ENCODE measurements at regions not wholly inside any gene's neighbourhood (a gene's known extent, or its start where the extent isn't known, plus 50 kb on each side); places are given as distances from the start of the nearest gene placed in this dataset.
A peak's percentile ranks its signal among the peaks of the same experiment; 100 is the strongest.
"Not testable (repeated sequence)": the region's sequence is repeated elsewhere in the genome, so short reads cannot be mapped to it uniquely, and the experiment has no call there.

DNA sequence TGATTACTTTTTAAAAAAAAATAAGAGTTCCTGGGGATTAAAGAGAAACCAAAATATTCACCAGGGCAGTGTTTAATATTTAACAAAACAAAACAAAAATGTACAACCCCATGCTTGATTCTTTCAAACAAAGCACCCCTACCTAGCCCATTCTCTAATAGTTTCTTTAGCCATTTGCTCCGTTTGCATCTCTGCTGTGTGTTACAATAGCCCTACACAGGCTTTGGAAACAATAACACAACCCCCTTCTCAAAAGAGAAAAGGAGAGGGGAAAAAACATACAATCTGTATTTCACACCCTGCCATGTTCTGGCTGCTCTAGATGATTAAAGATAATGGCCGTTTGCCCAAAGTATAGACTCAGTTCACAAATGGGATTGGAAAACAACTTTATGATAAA, 302.9 kb downstream of the CPS1 start:
- Histone ChIP-seq H3K4me3 (no peak overlapping the region), H3K27me3 (no peaks in the 10 kb centered on the region), H3K4me2 (no peak overlapping the region), H3K27ac (no peak overlapping the region), H3K9me3 (no peaks in the 10 kb centered on the region), H3K9ac (no peak overlapping the region), H4K20me1 (no peaks in the 10 kb centered on the region), H3K36me3 (no peaks in the 10 kb centered on the region), H3K4me1 (no peaks in the 10 kb centered on the region)
- no peak for TF ChIP-seq Cebpa-rat (IDR thresholded peaks at IDR 0.05)

DNA sequence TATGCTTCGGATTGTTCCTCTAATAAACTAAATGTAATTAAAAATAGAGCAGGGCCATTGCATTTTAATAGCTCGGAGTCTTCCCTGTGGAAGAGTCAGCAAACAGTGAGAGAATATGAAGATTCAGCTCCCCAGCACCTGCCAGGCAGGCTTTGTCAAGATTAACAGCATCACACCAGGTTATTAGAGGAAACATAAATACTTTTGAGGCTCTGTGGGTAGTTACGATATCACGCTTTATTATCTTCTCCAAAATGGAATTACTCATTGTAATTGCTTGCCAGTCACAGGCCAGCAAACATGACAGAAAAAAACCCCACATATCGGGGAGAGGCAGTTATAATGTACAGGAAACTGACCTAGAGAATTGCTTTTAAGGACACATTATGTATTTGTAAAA, 303.9 kb downstream of the CPS1 start:
- H3K4me3 ChIP-seq: no peak overlapping the region

GRCh38 chr2:210861038-210861665, 304.8 kb downstream of the CPS1 start:
- Histone ChIP-seq H3K4me2 (no peak overlapping the region), H3K9me3 (no peaks in the 10 kb centered on the region), H3K36me3 (no peaks in the 10 kb centered on the region), H3K4me3 (no peak overlapping the region), H3K27ac (no peak overlapping the region), H3K27me3 (no peaks in the 10 kb centered on the region), H4K20me1 (no peaks in the 10 kb centered on the region), H3K9ac (no peak overlapping the region), H3K4me1 (no peaks in the 10 kb centered on the region)
- no peak for TF ChIP-seq Cebpa-rat (IDR thresholded peaks at IDR 0.05)

More for the DNA sequence above, 303.9 kb downstream of the CPS1 start:
- no peak overlapping the region for H3K27ac ChIP-seq
- H3K9me3 ChIP-seq: no peaks in the 10 kb centered on the region
- no peaks in the 10 kb centered on the region for H4K20me1 ChIP-seq
- no peaks in the 10 kb centered on the region for H3K4me1 ChIP-seq
- H3K27me3 ChIP-seq: no peaks in the 10 kb centered on the region
- no peak overlapping the region for H3K9ac ChIP-seq
- H3K36me3 ChIP-seq: no peaks in the 10 kb centered on the region
- H3K4me2 ChIP-seq: no peak overlapping the region
- TF ChIP-seq Cebpa-rat (IDR thresholded peaks at IDR 0.05): no peak

- TF ChIP-seq Cebpa-rat (IDR thresholded peaks at IDR 0.05): no peak
- H3K27me3 ChIP-seq: no peaks in the 10 kb centered on the region
- H3K36me3 ChIP-seq: no peaks in the 10 kb centered on the region
- no peaks in the 10 kb centered on the region for H3K4me1 ChIP-seq
- H3K9me3 ChIP-seq: no peaks in the 10 kb centered on the region
- no peak overlapping the region for H3K27ac ChIP-seq
- no peaks in the 10 kb centered on the region for H4K20me1 ChIP-seq
- no peak overlapping the region for H3K9ac ChIP-seq
- H3K4me3 ChIP-seq: no peak overlapping the region
- H3K4me2 ChIP-seq: no peak overlapping the region
Observed at GRCh38 chr2:210862283-210863065, 306.1 kb downstream of the CPS1 start.

DNA sequence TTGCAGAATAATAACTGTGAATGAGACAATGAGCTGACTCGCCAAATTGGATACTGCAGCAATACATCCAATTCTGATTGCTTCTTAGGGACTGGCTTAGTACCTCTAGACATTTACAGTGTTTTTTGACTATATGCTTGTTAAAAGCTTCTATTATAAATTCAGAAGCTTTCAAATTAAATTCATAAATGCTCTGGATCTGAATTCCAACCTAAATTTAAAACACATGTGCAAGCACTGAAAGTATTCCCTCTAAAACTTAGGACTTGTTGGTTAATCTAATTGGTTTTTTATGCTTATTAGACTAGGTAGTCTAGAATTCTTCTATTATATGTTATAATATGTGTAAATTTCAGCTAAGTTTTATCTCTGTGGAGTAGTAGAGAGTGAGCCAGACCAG, 306.9 kb downstream of the CPS1 start:
- no peak for TF ChIP-seq Cebpa-rat (IDR thresholded peaks at IDR 0.05)
- H3K9ac ChIP-seq: no peak overlapping the region
- no peak overlapping the region for H3K4me3 ChIP-seq
- H3K4me2 ChIP-seq: no peak overlapping the region
- H3K27ac ChIP-seq: no peak overlapping the region
- H4K20me1 ChIP-seq: no peaks in the 10 kb centered on the region
- no peaks in the 10 kb centered on the region for H3K27me3 ChIP-seq
- H3K9me3 ChIP-seq: no peaks in the 10 kb centered on the region
- no peaks in the 10 kb centered on the region for H3K4me1 ChIP-seq
- no peaks in the 10 kb centered on the region for H3K36me3 ChIP-seq

DNA sequence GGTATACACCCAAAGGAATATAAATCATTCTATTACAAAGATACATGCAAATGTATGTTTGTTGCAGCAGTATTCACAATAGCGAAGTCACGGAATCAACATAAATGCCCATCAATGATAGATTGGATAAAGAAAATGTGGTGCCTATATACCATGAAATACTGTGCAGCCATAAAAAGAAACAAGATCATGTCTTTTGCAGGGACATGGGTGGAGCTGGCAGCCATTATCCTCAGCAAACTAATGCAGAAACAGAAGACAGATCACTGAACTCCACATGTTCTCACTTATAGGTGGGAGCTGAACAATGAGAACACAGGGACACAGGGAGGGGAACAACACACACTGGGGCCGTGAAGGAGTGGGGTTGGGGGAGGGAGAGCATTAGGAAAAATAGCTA, 315.2 kb downstream of the CPS1 start:
- H3K27me3 ChIP-seq, H3K4me3 ChIP-seq, H3K9ac ChIP-seq, H3K36me3 ChIP-seq, H4K20me1 ChIP-seq, H3K4me2 ChIP-seq, H3K27ac ChIP-seq, H3K9me3 ChIP-seq: not testable (repeated sequence)
- H3K4me1 ChIP-seq: peaks cover 19% of the 10 kb centered on the region

DNA sequence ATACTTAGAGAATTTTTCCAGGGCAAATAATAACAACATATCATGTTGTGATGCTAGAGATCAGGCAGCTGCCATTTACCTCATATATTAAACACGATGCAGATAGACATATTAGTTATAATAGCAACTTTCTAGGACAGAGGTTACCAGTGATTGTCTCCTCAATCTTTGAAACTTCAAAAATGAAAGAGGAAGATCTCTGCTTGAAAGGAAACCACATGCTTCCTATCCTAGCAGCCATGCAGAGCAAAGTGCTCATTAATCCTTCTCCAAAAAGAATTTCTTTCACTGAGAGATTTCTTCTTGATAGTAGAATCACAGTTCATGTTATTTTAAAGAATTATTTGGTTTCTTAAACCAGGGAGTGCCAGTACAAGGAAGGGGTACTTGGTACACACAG, 317.2 kb downstream of the CPS1 start:
- Histone ChIP-seq H3K4me3 (no peak overlapping the region; the same call in 1 of the 2 replicates), H3K27ac (no peak overlapping the region), H3K27me3 (no peaks in the 10 kb centered on the region), H3K9ac (no peak overlapping the region), H4K20me1 (no peaks in the 10 kb centered on the region), H3K4me1 (peaks cover 19% of the 10 kb centered on the region), H3K36me3 (no peaks in the 10 kb centered on the region), H3K4me2 (peak overlapping the region; percentile 70), H3K9me3 (no peaks in the 10 kb centered on the region)
- no peak for TF ChIP-seq Cebpa-rat (IDR thresholded peaks at IDR 0.05)

GRCh38 chr2:210884227-210884626, 327.8 kb downstream of the CPS1 start:
- H3K36me3 ChIP-seq: no peaks in the 10 kb centered on the region
- H4K20me1 ChIP-seq: no peaks in the 10 kb centered on the region
- no peaks in the 10 kb centered on the region for H3K9me3 ChIP-seq
- no peaks in the 10 kb centered on the region for H3K27me3 ChIP-seq
- no peak for TF ChIP-seq Cebpa-rat (IDR thresholded peaks at IDR 0.05)
- H3K4me2 ChIP-seq: no peak overlapping the region
- no peak overlapping the region for H3K9ac ChIP-seq
- H3K4me1 ChIP-seq: no peaks in the 10 kb centered on the region
- H3K27ac ChIP-seq: no peak overlapping the region
- H3K4me3 ChIP-seq: no peak overlapping the region

- Histone ChIP-seq H4K20me1 (no peaks in the 10 kb centered on the region), H3K4me2 (no peak overlapping the region), H3K27ac (no peak overlapping the region), H3K27me3 (no peaks in the 10 kb centered on the region), H3K9me3 (peaks cover 4% of the 10 kb centered on the region; the same call in 1 of the 2 replicates), H3K4me3 (no peak overlapping the region), H3K9ac (no peak overlapping the region), H3K4me1 (no peaks in the 10 kb centered on the region), H3K36me3 (no peaks in the 10 kb centered on the region)
- TF ChIP-seq Cebpa-rat (IDR thresholded peaks at IDR 0.05): no peak
Observed at GRCh38 chr2:210888035-210888434, 331.6 kb downstream of the CPS1 start.

DNA sequence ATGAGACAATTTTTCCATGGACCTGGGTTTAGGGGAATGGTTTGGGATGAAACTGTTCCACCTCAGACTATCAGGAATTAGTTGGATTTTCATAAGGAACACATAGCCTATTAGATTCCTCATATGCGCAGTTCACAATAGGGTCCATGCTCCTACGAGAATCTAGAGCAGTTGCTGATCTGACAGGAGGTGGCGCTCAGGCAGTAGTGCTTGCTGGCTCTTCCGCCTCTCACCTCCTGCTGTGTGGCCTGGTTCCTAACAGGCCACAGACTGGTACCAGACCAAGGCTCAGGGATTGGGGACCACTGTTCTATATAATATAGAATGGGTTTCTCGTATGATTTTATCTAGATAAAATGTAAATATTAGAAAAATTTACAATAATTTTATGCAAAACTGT, 338.7 kb downstream of the CPS1 start:
- Histone ChIP-seq H3K4me3 (no peak overlapping the region), H3K9me3 (peaks cover 13% of the 10 kb centered on the region), H3K27me3 (no peaks in the 10 kb centered on the region), H3K4me2 (no peak overlapping the region), H3K27ac (no peak overlapping the region), H3K9ac (no peak overlapping the region), H4K20me1 (no peaks in the 10 kb centered on the region), H3K4me1 (no peaks in the 10 kb centered on the region), H3K36me3 (no peaks in the 10 kb centered on the region)
- no peak for TF ChIP-seq Cebpa-rat (IDR thresholded peaks at IDR 0.05)
